DMS114 treated with DMSO at 0.1 percent for 48 hours (cell line): ENCODE measurements at regions not wholly inside any gene's neighbourhood (a gene's known extent, or its start where the extent isn't known, plus 50 kb on each side); places are given as distances from the start of the nearest gene placed in this dataset.
"Not testable (repeated sequence)": the region's sequence is repeated elsewhere in the genome, so short reads cannot be mapped to it uniquely, and the experiment has no call there.

ENCODE experiments used
- DNase-seq: peaks from one replicate; lab custom pipeline; 2025; ENCODE audit not compliant: unreplicated experiment; lab: John Stamatoyannopoulos, UW

GRCh38 chr14:43877351-43877960, 629.6 kb downstream of the FSCB start:
- DNase-seq: no peak

- no peak for DNase-seq
These were observed 634.1 kb downstream of the FSCB start for GRCh38 chr14:43872752-43873655.

- DNase-seq: no peak
These were observed 634.9 kb downstream of the FSCB start for GRCh38 chr14:43872222-43872621.

GRCh38 chr14:43858981-43859380, 648.1 kb downstream of the FSCB start:
- DNase-seq: no peak

- no peak for DNase-seq
These were observed 651.5 kb downstream of the FSCB start for GRCh38 chr14:43855556-43855955.

GRCh38 chr14:43853541-43853940, 653.5 kb downstream of the FSCB start:
- DNase-seq: no peak

- DNase-seq: no peak
These were observed 703.9 kb downstream of the FSCB start for GRCh38 chr14:43803076-43803689.

GRCh38 chr14:43795600-43796228, 711.4 kb downstream of the FSCB start:
- DNase-seq: no peak

GRCh38 chr14:43793579-43793978, 713.5 kb downstream of the FSCB start:
- no peak for DNase-seq

GRCh38 chr14:43792980-43793379, 714.1 kb downstream of the FSCB start:
- DNase-seq: no peak

GRCh38 chr14:43790681-43791080, 716.4 kb downstream of the FSCB start:
- no peak for DNase-seq

GRCh38 chr14:43789458-43789857, 717.6 kb downstream of the FSCB start:
- no peak for DNase-seq

GRCh38 chr14:43786066-43786762, 720.9 kb downstream of the FSCB start:
- no peak for DNase-seq

GRCh38 chr14:43784432-43784831, 722.7 kb downstream of the FSCB start:
- DNase-seq: not testable (repeated sequence)

GRCh38 chr14:43778937-43779639, 728.0 kb downstream of the FSCB start:
- DNase-seq: no peak

GRCh38 chr14:43778570-43778936, 728.5 kb downstream of the FSCB start:
- no peak for DNase-seq

- DNase-seq: no peak
These were observed 741.6 kb downstream of the FSCB start for GRCh38 chr14:43765474-43765873.

- no peak for DNase-seq
These were observed 742.6 kb downstream of the FSCB start for GRCh38 chr14:43764433-43764832.

- no peak for DNase-seq
These were observed 751.4 kb downstream of the FSCB start for GRCh38 chr14:43755707-43756106.

GRCh38 chr14:43754838-43755237, 752.2 kb downstream of the FSCB start:
- no peak for DNase-seq
